ENCODE measurements at regions not wholly inside any gene's neighbourhood (a gene's known extent, or its start where the extent isn't known, plus 50 kb on each side); places are given as distances from the start of the nearest gene placed in this dataset.

DNA sequence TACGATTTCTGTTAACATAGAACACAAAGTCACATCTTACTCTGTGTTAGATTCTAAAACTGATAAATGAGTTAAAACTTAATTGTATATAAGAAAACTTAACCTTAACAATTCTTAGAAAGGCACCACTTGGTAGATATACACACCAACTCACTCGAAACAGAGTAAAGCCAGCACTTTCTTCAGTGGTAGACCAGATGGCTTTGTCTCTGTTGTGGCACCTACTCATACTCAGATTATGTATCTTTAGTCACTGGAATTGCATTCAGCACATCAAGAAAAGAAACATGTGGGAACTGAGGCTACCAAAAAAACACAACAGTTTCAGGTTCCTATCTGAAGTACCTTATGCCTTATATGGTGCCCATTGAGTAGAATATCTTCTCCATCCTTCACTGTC, 192.5 kb downstream of the ZNF608 start:
- Histone ChIP-seq H3K4me1 (ENCODE audit: low read depth, poor library complexity, severe bottlenecking) (no peaks in the 10 kb centered on the region), H4K20me1 (ENCODE audit: insufficient read depth) (no peaks in the 10 kb centered on the region), H3K27me3 (ENCODE audit: insufficient read depth, low read depth) (no peaks in the 10 kb centered on the region), H2AFZ (ENCODE audit: low read depth) (no peak overlapping the region), H3K9ac (no peak overlapping the region), H3K27ac (no peak overlapping the region), H3K36me3 (ENCODE audit: insufficient read depth) (no peaks in the 10 kb centered on the region), H3K4me2 (no peak overlapping the region), H3K79me2 (ENCODE audit: insufficient read depth, low read depth) (no peaks in the 10 kb centered on the region), H3K4me3 (IDR thresholded peaks at IDR 0.05; ENCODE audit: insufficient read depth, low read depth, low read length) (no peak overlapping the region)
- TF ChIP-seq, protein P1, sequence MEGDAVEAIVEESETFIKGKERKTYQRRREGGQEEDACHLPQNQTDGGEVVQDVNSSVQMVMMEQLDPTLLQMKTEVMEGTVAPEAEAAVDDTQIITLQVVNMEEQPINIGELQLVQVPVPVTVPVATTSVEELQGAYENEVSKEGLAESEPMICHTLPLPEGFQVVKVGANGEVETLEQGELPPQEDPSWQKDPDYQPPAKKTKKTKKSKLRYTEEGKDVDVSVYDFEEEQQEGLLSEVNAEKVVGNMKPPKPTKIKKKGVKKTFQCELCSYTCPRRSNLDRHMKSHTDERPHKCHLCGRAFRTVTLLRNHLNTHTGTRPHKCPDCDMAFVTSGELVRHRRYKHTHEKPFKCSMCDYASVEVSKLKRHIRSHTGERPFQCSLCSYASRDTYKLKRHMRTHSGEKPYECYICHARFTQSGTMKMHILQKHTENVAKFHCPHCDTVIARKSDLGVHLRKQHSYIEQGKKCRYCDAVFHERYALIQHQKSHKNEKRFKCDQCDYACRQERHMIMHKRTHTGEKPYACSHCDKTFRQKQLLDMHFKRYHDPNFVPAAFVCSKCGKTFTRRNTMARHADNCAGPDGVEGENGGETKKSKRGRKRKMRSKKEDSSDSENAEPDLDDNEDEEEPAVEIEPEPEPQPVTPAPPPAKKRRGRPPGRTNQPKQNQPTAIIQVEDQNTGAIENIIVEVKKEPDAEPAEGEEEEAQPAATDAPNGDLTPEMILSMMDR (conservative IDR thresholded peaks at IDR 0.05; ENCODE audit: low read depth, low read length), result no peak

DNA sequence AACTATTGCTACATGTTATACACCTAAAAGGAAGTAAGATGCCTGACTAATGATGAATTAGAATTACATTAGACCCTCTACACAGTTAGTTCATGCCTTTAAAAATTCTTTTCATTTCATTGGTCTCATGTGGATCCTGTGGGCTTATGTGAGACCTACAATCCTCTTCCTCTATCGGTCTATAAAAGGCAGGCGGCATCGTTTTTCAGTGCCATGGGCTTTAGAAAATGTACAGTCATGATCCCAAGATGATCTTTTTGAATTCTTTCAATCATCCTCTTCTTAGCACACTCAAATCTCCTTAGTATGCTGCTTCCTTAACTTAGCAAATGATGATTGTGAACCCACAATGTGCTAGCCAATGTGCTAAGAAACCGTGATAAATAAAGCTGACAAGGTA, 193.9 kb downstream of the ZNF608 start:
- Histone ChIP-seq H3K4me1 (ENCODE audit: low read depth, poor library complexity, severe bottlenecking) (no peaks in the 10 kb centered on the region), H3K79me2 (ENCODE audit: insufficient read depth, low read depth) (no peaks in the 10 kb centered on the region), H3K27me3 (ENCODE audit: insufficient read depth, low read depth) (no peaks in the 10 kb centered on the region), H3K4me2 (no peak overlapping the region), H4K20me1 (ENCODE audit: insufficient read depth) (no peaks in the 10 kb centered on the region), H3K27ac (no peak overlapping the region), H3K9ac (no peak overlapping the region), H3K4me3 (IDR thresholded peaks at IDR 0.05; ENCODE audit: insufficient read depth, low read depth, low read length) (no peak overlapping the region), H2AFZ (ENCODE audit: low read depth) (no peak overlapping the region), H3K36me3 (ENCODE audit: insufficient read depth) (no peaks in the 10 kb centered on the region)
- TF ChIP-seq, protein P1 (conservative IDR thresholded peaks at IDR 0.05; ENCODE audit: low read depth, low read length), result no peak

DNA sequence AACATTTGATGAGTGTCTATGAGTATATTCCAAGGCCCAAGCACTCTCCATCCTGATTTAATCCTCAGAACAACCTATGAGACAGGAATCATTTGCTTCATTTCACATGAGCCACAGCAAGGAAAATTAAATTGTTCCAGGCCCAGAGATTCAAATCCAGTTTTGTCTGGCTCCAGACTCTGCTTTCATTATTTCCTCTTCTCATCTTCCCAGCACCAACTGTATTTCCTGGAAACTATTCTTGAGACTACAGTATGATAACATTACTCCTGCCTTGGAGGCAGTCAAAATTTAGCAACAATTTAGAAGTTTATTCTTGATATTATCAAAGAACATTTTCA, 194.5 kb downstream of the ZNF608 start:
- H3K79me2 ChIP-seq (ENCODE audit: insufficient read depth, low read depth), result no peaks in the 10 kb centered on the region
- H3K4me2 ChIP-seq, result no peak overlapping the region
- H4K20me1 ChIP-seq (ENCODE audit: insufficient read depth), result no peaks in the 10 kb centered on the region
- H3K27ac ChIP-seq, result no peak overlapping the region
- TF ChIP-seq, protein P1 (conservative IDR thresholded peaks at IDR 0.05; ENCODE audit: low read depth, low read length), result no peak
- no peak overlapping the region for H3K4me3 ChIP-seq (IDR thresholded peaks at IDR 0.05; ENCODE audit: insufficient read depth, low read depth, low read length)
- H3K4me1 ChIP-seq (ENCODE audit: low read depth, poor library complexity, severe bottlenecking), result no peaks in the 10 kb centered on the region
- no peaks in the 10 kb centered on the region for H3K36me3 ChIP-seq (ENCODE audit: insufficient read depth)
- H3K9ac ChIP-seq, result no peak overlapping the region
- no peak overlapping the region for H2AFZ ChIP-seq (ENCODE audit: low read depth)
- no peaks in the 10 kb centered on the region for H3K27me3 ChIP-seq (ENCODE audit: insufficient read depth, low read depth)

DNA sequence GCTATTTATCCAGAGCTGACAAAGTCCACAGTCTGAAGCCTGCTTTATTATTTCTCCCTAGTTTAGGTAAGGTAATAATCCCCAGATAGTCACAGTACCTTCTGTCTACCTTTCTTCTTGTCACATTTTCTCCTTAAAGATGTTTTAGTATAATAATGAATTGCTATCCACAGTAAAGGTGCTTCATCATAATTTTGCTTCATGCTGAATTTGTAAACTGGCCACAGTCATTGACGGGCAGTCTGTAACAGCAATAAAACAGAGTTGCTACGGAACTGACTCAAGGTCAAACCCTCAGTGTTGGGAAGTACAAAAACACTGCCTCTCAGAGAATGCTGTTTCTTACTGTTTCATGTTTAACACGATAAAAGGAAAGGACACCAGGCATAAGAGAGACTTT, 195.7 kb downstream of the ZNF608 start:
- Histone ChIP-seq H3K27me3 (ENCODE audit: insufficient read depth, low read depth) (no peaks in the 10 kb centered on the region), H3K4me2 (no peak overlapping the region), H4K20me1 (ENCODE audit: insufficient read depth) (no peaks in the 10 kb centered on the region), H3K36me3 (ENCODE audit: insufficient read depth) (no peaks in the 10 kb centered on the region), H3K9ac (no peak overlapping the region), H3K4me1 (ENCODE audit: low read depth, poor library complexity, severe bottlenecking) (no peaks in the 10 kb centered on the region), H3K4me3 (IDR thresholded peaks at IDR 0.05; ENCODE audit: insufficient read depth, low read depth, low read length) (no peak overlapping the region), H3K79me2 (ENCODE audit: insufficient read depth, low read depth) (no peaks in the 10 kb centered on the region), H3K27ac (no peak overlapping the region), H2AFZ (ENCODE audit: low read depth) (no peak overlapping the region)
- TF ChIP-seq, protein P1 (conservative IDR thresholded peaks at IDR 0.05; ENCODE audit: low read depth, low read length), result no peak
